IPS DF 19.7 (cell line): ENCODE measurements at regions not wholly inside any gene's neighbourhood (a gene's known extent, or its start where the extent isn't known, plus 50 kb on each side); places are given as distances from the start of the nearest gene placed in this dataset.
"Not testable (repeated sequence)": the region's sequence is repeated elsewhere in the genome, so short reads cannot be mapped to it uniquely, and the experiment has no call there.

Experiments
- DNase-seq: peaks from one replicate; pipeline ENCODE4 v3.0.0-alpha.2; 2013; ENCODE audit warnings: low read depth, low spot score

DNA sequence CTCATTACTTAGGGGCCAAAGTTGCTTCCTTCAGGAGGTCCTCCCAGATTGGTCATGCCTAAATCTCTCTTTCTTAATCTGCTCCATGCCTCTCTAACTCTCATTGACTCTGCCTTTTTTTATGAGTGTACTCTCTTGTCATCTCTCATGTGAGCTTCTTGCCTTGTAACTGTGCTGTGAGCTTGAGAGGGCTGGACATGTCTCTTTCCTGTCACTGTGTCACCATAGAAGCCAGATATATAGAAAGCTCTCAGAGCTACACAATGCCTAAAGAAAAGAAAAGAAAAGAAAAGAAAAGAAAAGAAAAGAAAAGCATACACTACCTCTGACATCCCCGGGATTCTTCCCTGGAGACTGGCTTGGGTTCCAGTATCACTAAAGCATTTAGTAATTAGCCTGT, 161.5 kb upstream of the SKOR2 start:
- no peak for DNase-seq

DNA sequence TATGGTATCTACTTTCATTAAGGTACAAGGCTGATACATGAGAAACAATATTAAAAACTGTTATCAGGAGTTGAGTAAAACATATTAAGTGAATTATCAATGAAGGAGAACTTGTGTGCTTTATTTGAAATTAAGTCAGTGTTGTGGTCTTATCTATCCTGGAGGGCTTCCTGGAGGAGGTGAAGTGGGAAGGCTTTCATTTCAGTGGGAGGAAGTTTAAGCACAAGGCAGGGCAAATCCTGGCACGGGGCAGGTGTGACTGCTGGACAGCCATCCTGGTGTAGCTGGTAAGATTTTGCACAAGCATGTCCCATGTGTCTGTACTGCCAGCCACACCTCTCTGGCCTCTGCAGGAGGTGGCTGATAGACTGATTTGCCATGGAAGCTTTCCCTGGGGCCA, 159.7 kb upstream of the SKOR2 start:
- no peak for DNase-seq

DNA sequence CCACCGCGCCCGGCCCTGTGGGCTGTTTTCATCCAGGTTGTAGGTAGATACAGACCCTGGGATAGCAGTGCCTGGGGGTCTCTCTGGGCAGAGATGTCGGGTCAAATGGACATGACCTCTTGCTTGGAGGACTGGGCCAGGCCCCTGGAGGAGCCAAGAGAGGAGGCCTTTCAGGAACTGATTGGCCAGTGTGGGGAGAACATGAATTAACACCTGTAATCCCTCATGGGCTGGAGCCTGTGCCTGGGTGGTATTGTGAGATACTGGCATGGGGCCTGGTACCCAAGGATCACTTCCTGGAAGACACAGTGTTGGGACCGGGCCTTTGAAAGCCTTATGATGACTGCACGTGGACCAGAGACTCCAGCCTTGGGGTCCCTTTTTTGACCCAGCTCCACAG, 158.7 kb upstream of the SKOR2 start:
- DNase-seq: no peak

DNA sequence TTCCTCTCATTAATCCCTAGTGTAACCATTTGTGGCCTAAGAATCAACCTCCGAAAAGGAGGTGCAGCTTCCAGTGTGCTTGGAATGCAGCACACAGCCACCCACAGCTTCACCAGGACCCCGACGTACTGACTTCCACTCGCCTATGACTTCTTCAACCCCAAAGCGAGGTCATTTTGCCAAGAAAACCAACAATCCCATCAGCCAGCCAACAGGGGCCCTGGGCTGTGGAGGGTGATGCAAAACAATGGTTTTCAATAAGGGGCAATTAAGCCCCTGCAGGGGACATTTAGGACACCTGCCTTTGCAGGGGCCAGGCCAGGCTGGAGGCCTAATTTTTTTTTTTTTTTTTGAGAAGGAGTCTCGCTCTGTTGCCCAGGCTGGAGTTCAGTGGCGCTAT, 158.1 kb upstream of the SKOR2 start:
- DNase-seq: no peak

DNA sequence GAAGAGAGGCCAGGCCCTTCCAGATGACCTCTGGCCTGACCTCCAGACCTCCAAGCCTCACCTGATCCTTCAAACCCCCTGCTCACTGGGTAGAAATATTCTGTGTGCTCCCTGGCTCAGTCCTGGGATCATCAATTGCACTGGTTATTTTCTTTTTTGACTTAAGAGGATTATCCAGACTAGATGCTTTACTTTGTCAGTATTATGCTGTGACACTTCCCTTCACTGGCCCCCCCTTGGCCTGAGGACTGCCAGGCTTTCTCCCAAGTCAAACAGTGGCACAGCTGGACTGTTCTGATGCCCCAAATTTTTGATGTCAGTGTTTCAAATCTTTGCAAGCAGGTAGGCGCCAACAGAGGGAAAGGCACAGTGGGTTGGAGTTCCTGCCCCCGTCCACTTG, 156.3 kb upstream of the SKOR2 start:
- DNase-seq: no peak

DNA sequence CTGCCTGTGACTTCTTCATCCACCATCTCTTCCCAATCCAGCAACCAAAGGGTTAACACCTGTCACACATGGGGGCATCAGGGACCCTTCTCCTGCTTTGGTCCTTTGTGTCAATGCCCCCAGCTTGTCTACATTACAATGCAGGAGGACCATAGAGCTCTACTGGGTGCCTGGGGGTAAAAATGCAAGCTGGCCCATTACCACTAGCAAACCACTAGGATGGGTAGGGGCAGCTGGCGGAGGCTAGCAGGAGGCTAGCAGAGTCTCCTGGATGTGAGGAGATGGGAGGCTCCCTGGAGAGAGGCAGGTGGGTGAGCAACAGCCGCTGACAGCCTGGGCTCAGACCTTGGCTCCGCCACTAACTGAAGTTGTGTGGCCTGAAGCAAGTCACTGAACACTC, 153.4 kb upstream of the SKOR2 start:
- DNase-seq: no peak

DNA sequence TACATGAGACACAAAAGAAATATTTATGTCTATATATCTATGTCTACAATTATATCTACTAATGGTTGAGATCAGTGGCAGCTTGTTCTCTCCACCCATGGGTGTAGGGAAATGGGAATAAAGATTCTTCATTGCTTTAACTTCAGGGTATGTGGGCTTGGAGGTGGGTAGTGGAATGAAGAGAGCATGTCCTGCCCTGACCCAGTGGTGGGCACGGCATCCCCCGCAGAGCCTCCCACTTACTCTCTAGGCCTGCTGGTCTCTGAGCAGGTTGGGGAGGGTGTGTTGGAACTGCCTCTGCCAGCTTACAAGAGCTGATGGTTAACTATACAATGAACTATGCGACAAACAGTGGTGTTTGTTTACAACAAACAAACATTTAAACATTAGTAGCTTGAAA, 152.5 kb upstream of the SKOR2 start:
- DNase-seq: no peak

DNA sequence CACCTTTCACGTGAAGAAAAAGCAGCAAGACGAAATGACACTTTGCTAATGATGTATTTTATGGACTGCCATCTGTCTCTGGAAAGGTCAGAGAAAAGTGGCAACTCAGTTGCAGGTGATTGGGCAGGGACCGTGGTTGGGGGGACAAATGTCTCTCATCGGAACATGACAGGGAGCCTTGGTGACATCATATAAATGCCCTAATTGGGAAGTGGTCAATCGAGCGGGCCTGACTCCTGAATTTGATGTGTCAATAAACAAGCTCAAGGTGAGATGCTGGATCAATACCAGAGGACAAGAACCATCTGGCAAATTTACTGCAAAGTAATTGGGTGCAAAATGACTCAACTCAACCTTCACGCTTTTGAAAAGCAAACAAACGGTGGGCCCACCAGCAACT, 151.9 kb upstream of the SKOR2 start:
- DNase-seq: no peak

DNA sequence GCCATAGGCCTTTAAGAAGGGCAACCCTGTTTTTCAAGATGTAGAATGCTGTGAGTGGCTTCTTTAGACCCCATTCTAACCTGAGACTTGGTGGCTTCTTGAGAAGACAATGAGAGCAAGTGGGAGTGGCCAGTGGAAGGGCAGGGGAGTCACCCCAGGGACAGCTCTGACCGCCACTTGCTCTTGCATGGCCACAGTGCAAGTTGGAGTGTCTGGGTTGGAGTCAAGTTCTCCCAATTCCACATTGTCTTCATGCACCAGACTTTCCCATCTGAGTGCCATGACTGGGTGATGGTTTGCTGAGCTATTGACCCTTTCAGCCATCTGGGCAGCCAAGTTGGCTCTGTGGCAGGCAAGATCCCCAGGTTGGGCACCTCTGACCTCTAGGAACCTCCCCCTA, 148.0 kb upstream of the SKOR2 start:
- DNase-seq: no peak

DNA sequence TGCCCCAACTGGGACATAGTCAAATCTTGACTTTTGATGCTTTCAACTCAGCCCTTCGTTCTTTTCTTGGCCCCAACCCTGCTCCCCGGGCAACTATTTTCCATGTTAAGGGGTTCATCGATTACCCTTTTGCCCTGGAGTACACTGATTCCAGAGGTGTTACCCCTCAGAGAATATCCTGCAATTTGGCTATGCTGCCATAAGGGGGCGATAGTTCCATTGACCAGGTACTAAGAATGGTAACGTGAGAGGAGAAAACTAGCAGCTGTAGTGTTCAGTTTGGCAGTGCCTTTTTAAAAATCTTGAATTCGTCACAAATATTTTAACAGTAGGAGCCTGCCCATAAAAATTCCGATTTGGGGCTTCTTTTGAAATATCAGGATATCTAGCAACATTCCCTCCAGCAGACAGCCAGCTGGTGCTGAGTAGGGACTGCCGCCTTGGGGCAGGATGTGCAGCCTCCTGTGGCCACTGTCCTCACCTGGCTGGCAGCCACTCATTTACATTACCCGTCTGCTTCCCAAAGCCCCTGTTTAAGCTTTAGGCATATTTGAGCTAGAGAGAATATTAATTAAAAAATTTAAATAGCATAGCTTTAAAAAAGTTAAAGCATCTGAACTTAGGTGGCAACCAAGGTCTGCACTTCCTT, 146.3 kb upstream of the SKOR2 start:
- DNase-seq: peak; percentile 25

DNA sequence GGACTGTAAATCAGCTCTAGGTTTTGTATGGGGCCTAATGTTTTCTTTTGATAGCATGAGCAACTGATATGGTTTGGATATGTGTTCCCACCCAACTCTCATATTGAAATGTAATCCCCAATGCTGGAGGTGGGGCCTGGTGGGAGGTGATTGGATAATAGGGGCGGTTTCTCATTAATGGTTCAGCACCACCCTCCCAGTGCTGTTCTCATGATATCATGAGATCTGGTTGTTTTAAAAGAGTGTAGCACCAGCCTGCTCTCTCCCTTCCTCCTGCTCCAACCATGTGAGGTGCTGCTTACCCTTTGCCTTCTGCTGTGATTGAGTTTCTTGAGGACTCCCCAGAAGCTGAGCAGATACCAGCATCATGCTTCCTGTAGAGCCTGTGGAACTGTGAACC, 140.2 kb upstream of the SKOR2 start:
- DNase-seq: no peak

DNA sequence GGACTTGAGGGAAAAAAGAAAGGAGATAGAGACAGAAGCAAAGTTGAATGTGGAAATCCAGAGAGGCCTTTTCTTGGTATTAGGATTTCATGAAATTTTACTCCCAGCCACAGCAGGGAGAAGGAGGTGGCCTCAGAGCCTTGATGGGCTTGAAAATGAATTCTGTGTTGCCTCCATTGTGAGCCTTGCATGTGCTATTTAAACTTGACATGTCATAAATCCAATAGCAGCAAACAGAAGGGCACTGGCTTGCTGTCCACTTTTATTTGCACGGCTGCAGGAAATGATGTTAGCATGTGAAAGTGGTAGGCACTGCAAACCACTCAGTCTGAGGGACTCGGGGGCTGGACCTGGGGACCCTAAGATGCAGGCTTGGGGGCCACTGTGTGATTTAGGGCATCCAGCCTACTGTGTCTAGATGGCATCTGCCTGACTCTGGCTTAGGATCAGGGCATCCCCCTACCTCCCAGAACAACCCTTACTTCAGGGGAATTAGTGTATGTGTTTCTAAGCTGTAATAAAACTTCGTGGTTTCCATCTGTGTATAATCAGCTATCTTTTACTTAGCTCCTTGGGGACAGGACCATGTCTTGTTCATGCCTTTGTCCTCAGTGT, 139.1 kb upstream of the SKOR2 start:
- no peak for DNase-seq

DNA sequence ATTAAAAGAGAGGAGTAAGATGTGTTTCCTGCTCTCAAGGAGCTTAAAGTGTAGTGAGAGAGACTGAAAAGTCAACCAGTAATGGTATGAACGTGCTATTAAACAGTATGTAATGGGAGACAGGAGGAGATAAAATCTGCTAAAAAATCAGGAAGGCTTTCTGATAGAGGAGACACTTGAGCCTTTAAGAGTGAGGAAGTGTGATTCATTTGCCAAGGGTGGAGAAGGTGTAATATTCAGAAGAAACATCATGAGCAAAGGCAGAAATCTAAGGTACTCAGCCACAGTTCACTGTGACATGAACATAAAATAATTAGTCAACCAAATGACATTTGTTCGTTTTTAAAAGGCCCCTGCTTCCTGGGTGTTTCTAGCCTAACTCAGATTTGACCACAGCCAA, 137.8 kb upstream of the SKOR2 start:
- DNase-seq: no peak

DNA sequence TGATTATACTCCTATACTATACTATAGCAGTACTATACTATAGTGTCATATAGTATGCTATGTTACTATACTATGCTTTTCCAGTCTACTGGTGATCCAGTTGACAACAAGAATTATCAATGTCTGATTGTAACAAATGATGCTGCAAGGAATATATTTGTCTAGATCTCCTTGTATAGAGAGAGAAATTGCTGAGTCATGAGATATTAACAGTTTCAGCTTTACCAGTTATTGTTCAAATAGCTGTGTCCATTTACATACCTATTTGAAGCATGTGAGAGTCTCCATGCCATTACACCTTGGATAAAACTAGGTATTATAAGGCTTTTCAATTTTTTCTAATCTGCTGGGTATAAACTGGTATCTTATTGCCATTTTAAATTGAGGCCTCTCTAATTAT, 136.4 kb upstream of the SKOR2 start:
- DNase-seq: no peak

DNA sequence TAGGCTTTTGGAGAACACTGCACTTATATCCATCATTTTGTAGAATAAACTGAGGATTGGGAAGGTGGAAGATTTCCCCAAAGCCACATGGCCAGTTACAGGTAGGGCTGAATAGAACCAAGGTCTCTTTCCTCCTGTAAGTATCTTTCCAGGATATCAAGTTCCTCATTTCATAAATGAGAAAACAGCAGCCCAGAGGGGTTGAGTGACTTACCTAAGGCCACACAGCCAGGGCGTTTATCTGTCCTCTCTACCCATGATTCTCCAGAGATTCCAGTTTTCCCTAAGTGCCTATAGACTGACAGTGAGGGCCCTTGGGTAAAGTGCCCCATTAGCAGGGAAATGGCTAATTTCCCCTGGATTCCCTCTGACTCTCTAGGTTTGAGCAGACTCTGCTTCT, 132.3 kb upstream of the SKOR2 start:
- DNase-seq: no peak

DNA sequence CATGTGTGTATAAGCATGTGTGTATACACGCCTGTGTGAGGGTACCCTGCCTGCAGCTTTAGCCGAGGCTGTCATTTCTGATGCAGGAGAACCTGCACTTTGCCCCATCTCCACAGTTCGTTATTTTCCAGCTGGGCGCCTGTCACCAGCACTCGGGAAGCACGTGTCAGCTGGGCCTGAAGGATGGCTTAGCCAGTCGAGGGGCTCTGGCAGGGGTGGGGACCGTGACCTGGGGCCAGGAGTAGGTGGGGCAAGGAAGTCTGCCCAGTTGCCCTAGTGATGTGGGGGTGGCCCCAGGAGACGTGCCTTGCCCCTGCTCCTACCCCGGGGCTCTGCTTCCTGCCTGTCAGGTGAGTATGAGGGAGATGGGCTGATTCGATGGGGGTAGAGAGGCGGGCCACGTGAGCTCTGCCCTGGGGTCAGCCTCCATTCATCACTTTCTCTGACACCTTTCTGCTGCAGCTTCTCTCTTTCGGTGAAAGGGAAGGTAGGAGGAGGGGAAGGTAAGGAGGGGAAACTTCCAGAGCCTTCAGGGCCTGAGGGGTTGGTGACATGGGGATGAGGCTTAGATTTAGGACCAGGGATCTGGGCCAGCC, 130.6 kb upstream of the SKOR2 start:
- no peak for DNase-seq

DNA sequence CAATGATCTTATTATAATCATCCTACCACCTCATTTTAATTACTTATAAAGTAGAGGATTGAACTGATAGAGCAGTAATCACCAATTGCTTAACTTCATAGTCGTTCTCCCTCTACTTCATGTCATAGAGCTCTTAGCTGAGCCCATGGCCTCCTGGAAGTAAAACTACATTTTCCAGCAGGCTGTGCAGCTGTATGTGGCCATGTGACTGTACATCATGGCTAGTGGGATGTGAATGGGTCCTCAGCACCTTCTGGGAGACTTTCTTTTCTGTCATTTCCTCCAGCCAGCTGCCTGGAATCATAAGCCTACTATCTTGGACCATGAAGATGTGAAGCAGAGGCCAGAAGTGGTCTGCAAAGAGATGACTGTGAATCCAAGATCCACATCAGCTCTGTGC, 128.7 kb upstream of the SKOR2 start:
- no peak for DNase-seq

DNA sequence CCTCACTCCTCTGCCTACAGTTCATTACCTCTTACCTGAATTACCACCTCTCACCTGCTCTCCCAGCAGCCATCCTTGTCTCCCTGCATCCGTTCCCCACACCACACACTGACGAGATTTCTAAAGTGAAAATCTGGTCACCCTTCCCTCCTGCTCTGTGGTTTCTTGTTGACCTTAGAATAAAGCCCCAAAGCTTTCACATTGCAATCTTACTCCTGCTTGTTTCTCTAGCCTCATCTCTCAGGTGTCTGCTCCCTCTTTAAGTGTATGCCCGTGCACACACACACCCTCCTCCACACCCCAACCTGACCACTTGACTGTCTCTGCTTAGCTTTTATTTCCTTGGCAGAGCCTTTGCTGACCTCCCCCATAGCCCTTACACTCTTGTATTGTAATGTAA, 122.0 kb upstream of the SKOR2 start:
- no peak for DNase-seq

DNA sequence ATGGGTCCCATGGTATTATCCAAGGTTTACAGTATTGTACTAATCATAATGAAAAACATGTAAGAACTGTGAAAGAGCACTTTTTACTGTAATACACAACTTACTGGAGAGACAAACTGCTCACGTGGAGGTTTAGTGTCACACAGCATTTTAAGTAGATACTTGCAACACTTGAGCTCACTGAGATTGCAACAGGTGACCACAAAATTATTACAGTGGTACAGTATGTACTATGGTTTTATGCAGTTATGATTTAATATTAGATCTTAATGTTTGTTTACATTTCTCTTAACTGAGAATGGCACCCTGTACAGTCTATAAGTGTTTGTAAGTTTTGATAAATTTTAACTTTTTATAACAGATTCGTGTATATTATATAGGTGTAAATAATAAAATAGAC, 118.6 kb upstream of the SKOR2 start:
- no peak for DNase-seq

DNA sequence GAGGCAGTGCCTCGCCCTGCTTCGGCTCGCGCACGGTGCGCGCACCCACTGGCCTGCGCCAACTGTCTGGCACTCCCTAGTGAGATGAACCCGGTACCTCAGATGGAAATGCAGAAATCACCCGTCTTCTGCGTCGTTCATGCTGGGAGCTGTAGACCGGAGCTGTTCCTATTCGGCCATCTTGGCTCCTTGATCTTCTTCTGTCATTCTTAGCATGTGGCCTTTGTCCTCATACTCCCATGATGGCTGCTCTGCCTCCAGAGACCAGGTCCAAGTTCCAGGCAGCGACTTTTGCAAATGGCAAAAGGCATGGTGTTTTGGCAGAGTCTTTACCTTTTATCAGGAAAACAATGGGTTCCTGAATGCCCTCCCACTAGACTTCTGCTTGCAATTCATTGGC, 102.6 kb upstream of the SKOR2 start:
- not testable (repeated sequence) for DNase-seq

DNA sequence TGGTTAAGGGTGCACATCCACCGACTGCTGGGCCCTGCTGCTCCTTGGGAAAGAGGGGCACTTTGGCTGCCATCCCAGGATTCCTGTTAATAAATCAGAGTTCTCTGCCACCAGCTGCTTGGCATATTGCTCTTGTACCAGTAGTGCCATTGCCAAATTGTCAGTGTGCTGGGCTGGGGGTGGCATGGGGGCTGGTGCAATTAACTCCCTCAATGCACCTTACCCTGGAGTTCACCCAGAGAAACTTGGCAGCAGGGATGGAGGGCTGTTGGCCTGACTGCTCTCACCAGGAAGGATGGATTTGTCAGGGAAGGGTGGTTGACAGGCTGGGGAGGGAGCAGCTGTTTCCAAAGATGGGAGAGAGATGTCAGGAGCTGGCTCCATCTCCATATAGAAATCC, 94.6 kb upstream of the SKOR2 start:
- no peak for DNase-seq

DNA sequence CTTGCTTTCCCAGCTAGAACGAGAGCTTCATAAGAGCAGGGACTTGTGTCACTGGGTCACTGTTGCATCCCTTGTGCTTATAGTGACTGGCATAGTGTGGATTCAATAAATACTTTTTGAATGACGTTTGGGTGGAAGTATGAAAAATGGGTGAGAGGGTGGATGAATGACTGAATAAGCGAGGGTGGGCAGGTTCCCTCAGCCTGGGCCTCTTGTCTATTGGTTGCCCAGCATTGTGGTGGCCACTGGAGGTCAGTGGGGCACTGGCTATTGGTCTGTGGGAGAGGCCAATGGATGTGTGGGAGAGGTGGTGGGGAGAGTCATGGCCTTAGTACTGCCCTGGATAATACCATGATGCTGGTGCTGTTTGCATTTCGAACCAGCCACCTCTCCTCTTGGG, 93.8 kb upstream of the SKOR2 start:
- no peak for DNase-seq

DNA sequence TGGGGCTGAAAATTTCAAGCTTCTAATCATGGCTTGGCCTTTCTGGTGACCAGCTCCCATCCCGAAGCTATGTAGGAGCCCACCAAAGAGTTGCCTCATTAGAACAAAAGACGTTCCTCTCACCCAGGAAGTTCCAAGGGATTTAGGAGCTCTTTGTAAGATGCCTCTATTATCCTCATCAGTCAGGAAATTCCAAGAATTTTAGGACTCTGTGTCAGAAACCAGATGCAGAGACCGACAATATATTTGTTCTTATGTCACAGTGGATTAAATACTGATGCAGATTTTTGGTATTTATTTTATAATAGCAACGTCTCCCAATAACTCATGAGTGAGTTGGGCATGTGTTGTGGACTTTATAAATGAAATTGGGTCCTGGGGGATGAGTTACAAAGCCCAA, 91.8 kb upstream of the SKOR2 start:
- no peak for DNase-seq

DNA sequence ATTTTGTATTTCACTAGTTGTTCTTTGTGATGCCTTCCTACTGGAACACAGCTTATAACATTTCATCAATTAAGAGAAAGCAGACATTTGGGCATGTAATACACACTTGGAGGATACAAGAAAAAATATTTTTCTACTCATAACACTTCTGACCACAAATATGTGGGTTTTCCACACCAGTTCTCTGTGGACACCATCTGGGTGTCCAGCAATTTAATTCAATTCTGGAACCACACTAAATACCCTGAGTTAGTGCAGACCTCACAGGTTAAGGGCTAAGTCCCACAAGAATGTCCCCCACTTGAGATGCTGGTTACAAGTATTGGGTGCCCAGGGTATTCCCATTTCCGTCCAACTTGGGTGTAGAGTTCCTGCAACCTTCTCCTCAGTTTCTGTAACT, 91.1 kb upstream of the SKOR2 start:
- no peak for DNase-seq
